Ascending aorta (tissue), 2 donors: ENCODE measurements at regions not wholly inside any gene's neighbourhood (a gene's known extent, or its start where the extent isn't known, plus 50 kb on each side); places are given as distances from the start of the nearest gene placed in this dataset.

Experiments used
- DNase-seq, 2 donors: peaks; one replicate each; pipeline ENCODE4 v3.0.0-alpha.2; 2019; ENCODE audit warnings: low spot score in 2 of 2
- H3K27ac ChIP-seq, 2 donors: fragments of 200-600 bp; sonication (generic); one replicate each; pipeline ENCODE4 v1.5.1; 2016 to 2017; ENCODE audit warnings: mild to moderate bottlenecking in 1 of 2
- H3K27me3 ChIP-seq: fragments of 200-600 bp; sonication (generic); one replicate; pipeline ENCODE4 v1.5.1; 2017
- H3K36me3 ChIP-seq, 2 donors: fragments of 200-600 bp; sonication (generic); one replicate each; pipeline ENCODE4 v1.5.1; 2016
- H3K4me1 ChIP-seq, 2 donors: fragments of 200-600 bp; sonication (generic); one replicate each; pipeline ENCODE4 v1.5.1; 2016 to 2017; ENCODE audit warnings: mild to moderate bottlenecking in 1 of 2
- H3K4me3 ChIP-seq, 2 donors: fragments of 200-600 bp; sonication (generic); one replicate each; pipeline ENCODE4 v1.5.1; 2016 to 2017; ENCODE audit warnings: mild to moderate bottlenecking in 1 of 2
- H3K9me3 ChIP-seq, 2 donors: fragments of 200-600 bp; sonication (generic); one replicate each; pipeline ENCODE4 v1.5.1; 2016
- intact Hi-C: fragments of 100-400 bp; cut with DNase I; formaldehyde crosslinking; loops from one replicate; pipeline ENCODE4 v1.15.1; 2023
- TF ChIP-seq, protein P1 (sequence below), 3 experiments: fragments of 200-600 bp in 2 of 3; fragments of 450-650 bp in 1 of 3; sonication (generic) in 2 of 3; IDR thresholded peaks; one replicate each; pipeline ENCODE4 v1.5.1; 2016 to 2019; ENCODE audit warnings: antibody characterized with exemption in 3 of 3, mild to moderate bottlenecking in 1 of 3, moderate library complexity in 1 of 3

DNA sequence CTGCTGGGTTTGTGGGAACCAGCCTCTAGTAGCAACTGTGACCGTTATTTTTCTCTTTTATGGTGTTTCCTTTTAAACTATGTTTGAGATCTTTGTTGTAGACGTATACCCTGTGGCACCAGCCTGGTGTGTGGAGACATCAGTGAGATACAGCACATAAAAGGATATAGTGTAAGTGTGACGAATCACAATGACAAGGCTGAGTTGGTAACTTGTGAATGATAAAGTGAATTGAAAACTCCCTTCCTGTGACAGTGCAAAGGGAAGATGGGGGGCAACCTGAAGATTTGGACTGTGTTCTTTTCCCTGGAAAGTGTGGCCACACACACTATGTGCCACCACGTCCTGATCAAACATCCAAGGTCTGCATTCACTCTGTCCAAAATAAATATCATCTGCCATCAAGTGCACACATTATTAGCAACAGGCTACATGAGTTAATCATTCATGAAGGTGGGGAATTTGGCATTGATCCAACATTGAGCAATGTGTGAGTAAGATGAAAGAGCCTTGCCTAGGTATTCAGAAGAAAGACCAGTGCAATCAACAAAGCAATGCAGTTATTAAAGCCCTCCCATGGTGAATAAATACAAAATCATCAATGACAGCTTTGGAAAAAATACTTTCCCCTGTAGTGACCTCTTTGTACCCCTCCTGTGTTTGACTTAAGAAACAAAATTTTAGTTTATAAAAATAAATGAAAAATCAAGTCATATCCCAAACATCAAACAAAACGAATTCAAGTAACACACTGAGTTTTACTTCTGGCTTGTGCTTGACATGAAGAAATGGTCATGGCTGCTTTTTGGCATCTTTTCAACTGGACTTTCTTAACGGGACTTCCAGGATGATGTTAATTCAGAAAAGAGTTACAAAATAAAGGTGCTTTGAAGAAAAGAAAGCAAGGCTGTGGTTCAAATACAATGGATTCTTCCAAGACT lies 1280.5 kb upstream of the ZEB2 start:
- Histone ChIP-seq H3K27me3 (no peaks in the 10 kb centered on the region), H3K4me3 (no peak overlapping the region), H3K4me1 (no peaks in the 10 kb centered on the region), H3K36me3 (no peaks in the 10 kb centered on the region), H3K27ac (no peak overlapping the region), H3K9me3 (no peaks in the 10 kb centered on the region)
- intact Hi-C loops = no loop called here
- no peak for DNase-seq
- TF ChIP-seq, protein P1, sequence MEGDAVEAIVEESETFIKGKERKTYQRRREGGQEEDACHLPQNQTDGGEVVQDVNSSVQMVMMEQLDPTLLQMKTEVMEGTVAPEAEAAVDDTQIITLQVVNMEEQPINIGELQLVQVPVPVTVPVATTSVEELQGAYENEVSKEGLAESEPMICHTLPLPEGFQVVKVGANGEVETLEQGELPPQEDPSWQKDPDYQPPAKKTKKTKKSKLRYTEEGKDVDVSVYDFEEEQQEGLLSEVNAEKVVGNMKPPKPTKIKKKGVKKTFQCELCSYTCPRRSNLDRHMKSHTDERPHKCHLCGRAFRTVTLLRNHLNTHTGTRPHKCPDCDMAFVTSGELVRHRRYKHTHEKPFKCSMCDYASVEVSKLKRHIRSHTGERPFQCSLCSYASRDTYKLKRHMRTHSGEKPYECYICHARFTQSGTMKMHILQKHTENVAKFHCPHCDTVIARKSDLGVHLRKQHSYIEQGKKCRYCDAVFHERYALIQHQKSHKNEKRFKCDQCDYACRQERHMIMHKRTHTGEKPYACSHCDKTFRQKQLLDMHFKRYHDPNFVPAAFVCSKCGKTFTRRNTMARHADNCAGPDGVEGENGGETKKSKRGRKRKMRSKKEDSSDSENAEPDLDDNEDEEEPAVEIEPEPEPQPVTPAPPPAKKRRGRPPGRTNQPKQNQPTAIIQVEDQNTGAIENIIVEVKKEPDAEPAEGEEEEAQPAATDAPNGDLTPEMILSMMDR (IDR thresholded peaks at IDR 0.05) = no peak

DNA sequence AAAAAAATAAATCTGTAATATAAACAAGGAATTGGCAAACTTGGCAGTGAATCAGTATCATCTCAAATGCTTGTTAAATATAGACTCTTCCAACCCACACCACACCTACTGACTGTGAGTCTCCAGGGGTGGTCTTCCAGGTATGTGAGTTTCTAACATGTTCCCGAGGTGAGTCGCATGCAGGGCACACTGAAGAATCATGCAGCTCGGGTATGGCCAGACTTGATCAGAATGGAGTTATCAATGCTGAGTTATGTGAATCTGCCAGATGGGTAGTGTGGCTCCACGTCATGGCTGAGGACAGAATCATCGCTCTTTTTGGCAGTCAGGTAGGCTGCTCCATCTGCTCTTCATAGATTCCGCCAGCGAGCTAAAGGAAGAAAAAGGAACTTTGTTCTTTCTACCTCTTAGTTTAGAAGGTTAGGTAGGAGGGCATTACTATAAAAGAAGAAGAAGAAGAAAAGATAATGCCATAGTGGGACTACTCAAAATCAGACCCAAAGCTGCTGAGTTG lies 1279.7 kb upstream of the ZEB2 start:
- Histone ChIP-seq H3K4me1 (no peaks in the 10 kb centered on the region), H3K27me3 (no peaks in the 10 kb centered on the region), H3K4me3 (no peak overlapping the region), H3K36me3 (no peaks in the 10 kb centered on the region), H3K9me3 (no peaks in the 10 kb centered on the region), H3K27ac (no peak overlapping the region)
- TF ChIP-seq, protein P1 (IDR thresholded peaks at IDR 0.05) = no peak
- DNase-seq = no peak
- intact Hi-C loops = no loop called here

DNA sequence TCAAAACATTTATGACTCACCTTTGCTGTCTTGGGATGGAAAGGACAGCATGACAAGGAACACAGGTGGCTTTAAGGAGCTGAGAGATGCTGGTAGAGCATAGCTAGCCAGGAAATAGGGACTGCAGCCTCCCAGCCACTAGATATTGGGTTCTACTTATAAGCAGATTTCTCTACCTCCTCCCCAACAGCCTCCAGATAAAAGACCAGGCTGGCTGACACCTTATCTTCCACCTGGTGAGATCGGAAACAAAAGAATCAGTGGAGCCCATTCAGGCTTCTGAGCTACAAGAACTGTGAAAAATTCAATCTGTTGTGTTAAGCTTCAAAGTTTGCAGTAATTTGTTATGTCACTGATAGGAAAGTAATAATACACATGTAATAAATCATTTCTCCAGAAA lies 1278.5 kb upstream of the ZEB2 start:
- intact Hi-C loops = no loop called here
- no peak for DNase-seq
- Histone ChIP-seq H3K27ac (no peak overlapping the region), H3K4me1 (no peaks in the 10 kb centered on the region), H3K36me3 (no peaks in the 10 kb centered on the region), H3K4me3 (no peak overlapping the region), H3K27me3 (no peaks in the 10 kb centered on the region), H3K9me3 (no peaks in the 10 kb centered on the region)
- TF ChIP-seq, protein P1 (IDR thresholded peaks at IDR 0.05) = no peak

DNA sequence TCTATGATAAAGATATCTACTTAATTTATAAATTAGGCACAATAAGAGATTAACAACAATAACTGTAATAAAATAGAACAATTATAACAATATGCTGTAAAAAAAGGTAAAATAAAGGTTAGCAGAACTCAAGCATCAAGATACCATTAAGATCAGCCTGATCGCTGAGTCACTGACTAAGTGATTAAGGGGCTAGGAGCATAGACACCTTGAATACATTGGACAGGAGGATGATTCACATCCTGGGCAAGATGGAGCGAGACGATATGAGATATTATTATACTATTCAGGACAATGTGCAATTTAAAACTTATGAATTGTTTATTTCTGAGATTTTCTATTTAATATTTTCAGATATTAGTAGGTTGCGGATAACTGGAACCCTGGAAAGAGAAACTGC lies 1277.8 kb upstream of the ZEB2 start:
- H3K36me3 ChIP-seq = no peaks in the 10 kb centered on the region
- no peaks in the 10 kb centered on the region for H3K27me3 ChIP-seq
- DNase-seq = no peak
- intact Hi-C loops = no loop called here
- H3K27ac ChIP-seq = no peak overlapping the region
- TF ChIP-seq, protein P1 (IDR thresholded peaks at IDR 0.05) = no peak
- H3K4me3 ChIP-seq = no peak overlapping the region
- H3K4me1 ChIP-seq = no peaks in the 10 kb centered on the region
- H3K9me3 ChIP-seq = no peaks in the 10 kb centered on the region

DNA sequence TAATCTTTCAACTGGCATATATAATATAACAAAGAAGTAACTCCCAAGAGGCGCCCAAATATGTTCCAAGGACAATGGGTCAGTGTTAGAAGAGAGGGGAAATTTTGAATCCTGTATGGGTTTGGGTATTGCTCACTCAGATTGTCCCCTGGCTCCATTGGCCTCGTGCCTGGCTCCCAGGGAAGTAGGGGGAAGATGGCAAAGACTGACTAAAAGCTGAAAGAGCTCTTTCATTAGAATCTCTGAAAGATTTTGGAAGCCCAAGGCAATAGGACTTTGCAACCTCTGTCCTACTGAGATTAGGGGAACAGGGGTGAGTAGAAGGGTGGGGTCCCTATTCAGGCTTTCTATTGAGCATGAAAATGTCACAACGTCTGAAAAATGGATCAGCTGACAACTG lies 1272.8 kb upstream of the ZEB2 start:
- no peak for DNase-seq
- no peaks in the 10 kb centered on the region for H3K9me3 ChIP-seq
- TF ChIP-seq, protein P1 (IDR thresholded peaks at IDR 0.05) = no peak
- H3K27me3 ChIP-seq = no peaks in the 10 kb centered on the region
- no peaks in the 10 kb centered on the region for H3K4me1 ChIP-seq
- no peaks in the 10 kb centered on the region for H3K36me3 ChIP-seq
- H3K27ac ChIP-seq = no peak overlapping the region
- intact Hi-C loops = no loop called here
- H3K4me3 ChIP-seq = no peak overlapping the region
